ENCODE measurements at regions not wholly inside any gene's neighbourhood (a gene's known extent, or its start where the extent isn't known, plus 50 kb on each side); places are given as distances from the start of the nearest gene placed in this dataset.

DNA sequence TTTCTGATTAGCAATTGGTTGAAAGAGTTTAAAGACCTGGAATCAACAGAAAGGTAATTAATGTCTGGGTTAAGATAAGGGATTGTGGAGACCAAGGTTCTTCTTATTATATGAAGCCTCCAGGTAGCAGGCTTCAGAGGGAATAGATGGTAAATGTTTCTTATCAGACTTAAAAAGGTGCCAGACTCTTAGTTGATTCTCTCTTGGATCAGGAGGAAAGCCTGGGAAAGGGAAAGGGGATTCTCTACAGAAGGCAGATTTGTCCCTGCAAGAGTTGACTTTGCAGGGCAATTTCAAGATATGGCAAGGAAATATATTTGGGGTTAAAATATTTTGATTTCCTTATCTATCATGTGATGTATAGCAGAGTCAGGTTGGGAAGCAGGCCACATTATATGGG, 153.1 kb upstream of the ARL4C start:
- TF ChIP-seq, protein P1, sequence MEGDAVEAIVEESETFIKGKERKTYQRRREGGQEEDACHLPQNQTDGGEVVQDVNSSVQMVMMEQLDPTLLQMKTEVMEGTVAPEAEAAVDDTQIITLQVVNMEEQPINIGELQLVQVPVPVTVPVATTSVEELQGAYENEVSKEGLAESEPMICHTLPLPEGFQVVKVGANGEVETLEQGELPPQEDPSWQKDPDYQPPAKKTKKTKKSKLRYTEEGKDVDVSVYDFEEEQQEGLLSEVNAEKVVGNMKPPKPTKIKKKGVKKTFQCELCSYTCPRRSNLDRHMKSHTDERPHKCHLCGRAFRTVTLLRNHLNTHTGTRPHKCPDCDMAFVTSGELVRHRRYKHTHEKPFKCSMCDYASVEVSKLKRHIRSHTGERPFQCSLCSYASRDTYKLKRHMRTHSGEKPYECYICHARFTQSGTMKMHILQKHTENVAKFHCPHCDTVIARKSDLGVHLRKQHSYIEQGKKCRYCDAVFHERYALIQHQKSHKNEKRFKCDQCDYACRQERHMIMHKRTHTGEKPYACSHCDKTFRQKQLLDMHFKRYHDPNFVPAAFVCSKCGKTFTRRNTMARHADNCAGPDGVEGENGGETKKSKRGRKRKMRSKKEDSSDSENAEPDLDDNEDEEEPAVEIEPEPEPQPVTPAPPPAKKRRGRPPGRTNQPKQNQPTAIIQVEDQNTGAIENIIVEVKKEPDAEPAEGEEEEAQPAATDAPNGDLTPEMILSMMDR (IDR thresholded peaks at IDR 0.05; ENCODE audit: partially characterized antibody, unreplicated experiment) = no peak
- no peak overlapping the region for H3K27ac Mint-ChIP-seq (ENCODE audit: unreplicated experiment)

DNA sequence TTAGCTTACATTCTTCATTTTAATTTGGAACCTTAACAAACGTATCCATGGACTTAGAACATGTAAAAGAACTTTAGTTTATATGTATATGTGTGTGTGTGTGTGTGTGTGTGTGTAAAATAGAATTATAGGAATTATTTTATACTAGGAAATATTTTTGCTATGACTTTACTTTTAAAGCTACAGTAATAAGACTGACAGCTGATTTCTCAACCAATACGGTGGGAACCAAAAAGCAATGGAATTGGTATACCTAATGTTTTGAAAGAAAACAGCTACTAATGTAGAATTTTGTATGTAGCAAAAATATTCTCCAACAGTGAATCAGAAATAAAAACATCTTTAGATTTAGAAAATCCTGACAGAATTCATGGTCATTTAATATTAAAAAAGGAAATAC, 146.5 kb upstream of the ARL4C start:
- no peak overlapping the region for H3K27ac Mint-ChIP-seq (ENCODE audit: unreplicated experiment)
- DNase-seq = no peak
- peaks cover 10% of the 10 kb centered on the region for H3K36me3 Mint-ChIP-seq (ENCODE audit: unreplicated experiment)
- H3K4me3 Mint-ChIP-seq (ENCODE audit: unreplicated experiment) = no peak overlapping the region
- peaks cover 1% of the 10 kb centered on the region for H3K9me3 Mint-ChIP-seq (ENCODE audit: unreplicated experiment)
- TF ChIP-seq, protein P1 (IDR thresholded peaks at IDR 0.05; ENCODE audit: partially characterized antibody, unreplicated experiment) = no peak
- no peaks in the 10 kb centered on the region for H3K4me1 Mint-ChIP-seq (ENCODE audit: low read depth, unreplicated experiment)
- H3K27me3 Mint-ChIP-seq (ENCODE audit: unreplicated experiment) = no peaks in the 10 kb centered on the region

More for the DNA sequence above, 153.1 kb upstream of the ARL4C start:
- H3K27me3 Mint-ChIP-seq (ENCODE audit: unreplicated experiment) = no peaks in the 10 kb centered on the region
- H3K4me3 Mint-ChIP-seq (ENCODE audit: unreplicated experiment) = no peak overlapping the region
- peaks cover 4% of the 10 kb centered on the region for H3K9me3 Mint-ChIP-seq (ENCODE audit: unreplicated experiment)
- no peak for DNase-seq
- H3K36me3 Mint-ChIP-seq (ENCODE audit: unreplicated experiment) = peaks cover 5% of the 10 kb centered on the region
- H3K4me1 Mint-ChIP-seq (ENCODE audit: low read depth, unreplicated experiment) = no peaks in the 10 kb centered on the region

- TF ChIP-seq, protein P1 (IDR thresholded peaks at IDR 0.05; ENCODE audit: partially characterized antibody, unreplicated experiment) = no peak
- no peaks in the 10 kb centered on the region for H3K27me3 Mint-ChIP-seq (ENCODE audit: unreplicated experiment)
- DNase-seq = no peak
- peaks cover 5% of the 10 kb centered on the region for H3K9me3 Mint-ChIP-seq (ENCODE audit: unreplicated experiment)
- H3K27ac Mint-ChIP-seq (ENCODE audit: unreplicated experiment) = no peak overlapping the region
- H3K4me3 Mint-ChIP-seq (ENCODE audit: unreplicated experiment) = no peak overlapping the region
- H3K4me1 Mint-ChIP-seq (ENCODE audit: low read depth, unreplicated experiment) = no peaks in the 10 kb centered on the region
- H3K36me3 Mint-ChIP-seq (ENCODE audit: unreplicated experiment) = peaks cover 20% of the 10 kb centered on the region
These were observed 144.2 kb upstream of the ARL4C start for GRCh38 chr2:234641086-234641485.

- Mint-ChIP-seq H3K9me3 (ENCODE audit: unreplicated experiment) (peaks cover 8% of the 10 kb centered on the region), H3K27ac (ENCODE audit: unreplicated experiment) (no peak overlapping the region), H3K36me3 (ENCODE audit: unreplicated experiment) (peaks cover 24% of the 10 kb centered on the region), H3K27me3 (ENCODE audit: unreplicated experiment) (no peaks in the 10 kb centered on the region), H3K4me3 (ENCODE audit: unreplicated experiment) (no peak overlapping the region), H3K4me1 (ENCODE audit: low read depth, unreplicated experiment) (no peaks in the 10 kb centered on the region)
- TF ChIP-seq, protein P1 (IDR thresholded peaks at IDR 0.05; ENCODE audit: partially characterized antibody, unreplicated experiment) = no peak
- DNase-seq = no peak
These were observed 143.8 kb upstream of the ARL4C start for GRCh38 chr2:234640657-234641056.

- Mint-ChIP-seq H3K27ac (ENCODE audit: unreplicated experiment) (no peak overlapping the region), H3K4me3 (ENCODE audit: unreplicated experiment) (no peak overlapping the region), H3K27me3 (ENCODE audit: unreplicated experiment) (peaks cover 2% of the 10 kb centered on the region), H3K9me3 (ENCODE audit: unreplicated experiment) (peaks cover 7% of the 10 kb centered on the region), H3K4me1 (ENCODE audit: low read depth, unreplicated experiment) (no peaks in the 10 kb centered on the region), H3K36me3 (ENCODE audit: unreplicated experiment) (peaks cover 25% of the 10 kb centered on the region)
- TF ChIP-seq, protein P1 (IDR thresholded peaks at IDR 0.05; ENCODE audit: partially characterized antibody, unreplicated experiment) = no peak
- no peak for DNase-seq
These were observed 142.1 kb upstream of the ARL4C start for GRCh38 chr2:234638966-234639365.

Data from glutamatergic neuron (in vitro differentiated cells).